ELF-1 (cell line): ENCODE measurements at regions not wholly inside any gene's neighbourhood (a gene's known extent, or its start where the extent isn't known, plus 50 kb on each side); places are given as distances from the start of the nearest gene placed in this dataset.
A peak's percentile ranks its signal among the peaks of the same experiment; 100 is the strongest.
"Not testable (repeated sequence)": the region's sequence is repeated elsewhere in the genome, so short reads cannot be mapped to it uniquely, and the experiment has no call there.

Experiments
- DNase-seq: peaks from one replicate; pipeline ENCODE4 v3.0.0-alpha.2; 2016; ENCODE audit warnings: low read depth, low spot score

DNA sequence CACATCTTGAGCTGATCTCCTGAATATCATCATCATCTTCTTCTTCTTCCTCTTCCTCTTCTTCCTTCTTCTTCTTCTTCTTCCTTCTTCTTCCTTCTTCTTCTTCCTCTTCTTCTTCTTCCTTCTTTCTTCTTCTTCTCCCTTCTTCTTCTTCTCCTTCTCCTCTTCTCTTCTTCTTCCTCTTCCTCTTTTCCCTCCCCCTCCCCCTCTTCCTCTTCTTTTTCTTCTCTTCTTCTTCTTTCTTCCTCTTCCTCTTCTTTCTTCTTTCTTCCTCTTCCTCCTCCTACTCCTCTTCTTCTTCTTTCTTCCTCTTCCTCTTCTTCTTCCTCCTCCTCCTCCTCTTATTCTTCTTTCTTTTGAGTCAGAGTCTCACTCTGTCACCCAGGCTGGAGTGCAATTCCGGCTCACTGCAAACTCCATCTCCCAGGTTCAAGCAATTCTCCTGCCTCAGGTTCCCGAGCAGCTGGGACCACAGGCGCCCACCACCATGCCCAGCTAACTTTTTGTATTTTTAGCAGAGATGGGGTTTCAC, 197.9 kb upstream of the NANOGP8 start:
- no peak for DNase-seq

DNA sequence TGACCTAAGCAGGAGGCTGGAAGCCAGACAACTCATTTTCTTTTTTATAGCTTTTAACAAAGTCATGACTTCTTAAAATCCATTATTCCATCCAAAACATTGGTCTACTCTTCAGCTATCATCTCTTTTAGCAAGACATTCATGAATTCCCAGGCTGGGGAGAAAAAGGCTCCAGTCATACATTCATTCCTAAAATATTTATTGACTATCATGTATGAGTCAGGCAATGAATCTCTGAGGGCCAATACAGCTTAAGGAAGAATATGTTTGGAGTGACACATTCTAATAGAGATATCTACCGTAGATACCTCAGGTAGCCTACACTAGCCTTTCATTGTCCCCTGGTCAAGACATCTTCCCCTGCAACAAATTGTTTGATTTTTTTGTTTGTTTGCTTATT, 196.4 kb upstream of the NANOGP8 start:
- DNase-seq: no peak

DNA sequence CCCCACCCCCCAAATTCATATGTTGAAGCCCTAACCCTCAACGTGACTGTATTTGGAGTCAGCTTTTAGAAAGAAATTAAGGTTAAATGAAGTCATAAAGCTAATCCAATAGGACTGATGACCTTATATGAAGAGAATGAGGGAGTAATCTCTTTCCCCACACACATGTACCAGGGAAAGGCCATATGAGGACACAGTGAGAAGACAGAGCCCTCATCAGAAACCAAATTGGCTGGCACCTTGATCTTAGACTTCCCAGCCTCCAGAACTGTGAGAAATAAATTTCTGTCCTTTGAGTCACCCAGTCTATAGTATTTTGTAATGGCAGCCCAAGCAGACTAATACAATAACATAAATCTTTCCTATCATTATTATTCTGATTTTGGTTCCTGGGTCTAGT, 194.7 kb upstream of the NANOGP8 start:
- no peak for DNase-seq

DNA sequence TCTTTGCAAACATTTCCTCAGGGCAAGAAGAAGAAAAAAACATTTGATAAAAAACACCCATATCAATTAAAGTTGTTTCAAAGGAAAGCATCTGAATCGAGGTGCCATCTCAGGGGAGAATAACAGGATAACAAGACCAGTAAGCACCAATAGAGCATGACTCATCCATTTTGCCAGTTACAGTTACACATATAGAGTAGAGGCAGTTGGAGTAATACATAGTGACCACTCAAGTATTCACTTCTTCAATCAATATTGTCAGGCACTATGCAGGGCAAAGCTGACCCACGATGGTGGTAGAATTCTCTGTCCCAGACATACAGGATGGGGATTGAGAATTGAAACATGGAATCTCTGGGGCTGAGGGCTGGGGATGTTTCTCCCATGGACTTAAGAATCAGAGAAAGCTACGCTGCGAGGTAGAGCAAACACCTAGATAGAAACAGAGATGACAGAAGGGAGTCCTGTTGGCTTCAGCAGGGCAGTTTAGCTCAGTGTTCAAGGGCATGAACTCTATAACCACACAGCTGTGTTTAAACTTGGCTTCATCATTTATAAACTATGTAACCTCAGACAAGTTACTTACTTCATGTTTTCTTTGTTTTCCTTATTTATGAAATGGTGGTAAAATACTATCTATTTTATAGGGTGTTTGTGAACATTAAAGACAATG, 186.4 kb upstream of the NANOGP8 start:
- no peak for DNase-seq

DNA sequence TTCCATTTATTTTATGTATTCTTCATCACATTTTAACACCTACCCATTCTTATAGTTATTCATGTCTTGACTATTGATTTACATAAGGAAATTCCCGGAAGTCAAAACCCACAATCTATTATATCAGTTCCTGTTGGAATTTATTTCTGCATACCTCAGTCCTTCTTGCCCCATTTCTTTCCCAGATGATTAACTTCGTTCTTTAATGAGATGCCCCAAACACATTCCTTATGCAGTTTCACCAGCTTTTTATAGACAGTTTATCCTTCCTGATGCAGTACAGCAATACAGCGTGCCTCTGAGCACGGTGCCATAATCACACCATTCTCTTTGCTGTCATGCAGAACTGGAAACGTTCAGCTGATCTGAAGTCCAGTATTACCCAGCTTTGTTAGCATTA, 175.8 kb upstream of the NANOGP8 start:
- no peak for DNase-seq

DNA sequence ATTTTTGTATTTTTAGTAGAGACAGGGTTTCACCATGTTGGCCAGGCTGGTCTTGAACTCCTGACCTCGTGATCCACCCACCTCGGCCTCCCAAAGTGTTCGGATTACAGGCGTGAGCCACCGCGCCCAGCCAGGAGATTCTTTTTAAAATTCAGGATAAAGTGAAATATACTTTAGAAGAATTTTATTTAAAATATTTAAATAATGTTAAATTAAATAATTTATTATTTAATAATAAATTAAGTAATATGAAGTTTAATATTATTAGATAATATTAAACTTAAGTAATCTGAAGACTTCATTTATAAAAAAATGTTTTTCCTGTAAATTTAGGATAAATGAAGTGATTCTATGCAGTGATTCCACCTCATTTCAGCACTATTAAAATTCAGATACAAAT, 175.2 kb upstream of the NANOGP8 start:
- DNase-seq: not testable (repeated sequence)

DNA sequence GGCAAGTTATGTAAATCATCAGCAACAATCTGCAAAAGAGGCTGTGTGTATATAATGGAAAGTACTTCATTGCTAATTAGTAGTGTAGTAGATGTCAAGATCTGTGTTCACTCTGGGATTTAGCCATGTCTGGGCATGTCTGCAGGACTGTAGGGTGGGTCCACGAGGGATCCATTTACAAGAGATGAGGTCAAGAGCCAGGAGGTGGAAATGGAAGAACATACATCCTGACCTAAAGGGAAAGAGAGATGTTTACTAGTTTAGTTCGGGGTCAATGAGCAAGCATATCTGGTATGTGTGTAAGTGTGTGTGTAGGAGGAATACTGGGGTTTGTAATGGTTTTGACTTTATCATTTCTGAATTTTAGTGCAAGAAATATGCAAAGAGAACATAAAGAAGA, 171.5 kb upstream of the NANOGP8 start:
- no peak for DNase-seq

DNA sequence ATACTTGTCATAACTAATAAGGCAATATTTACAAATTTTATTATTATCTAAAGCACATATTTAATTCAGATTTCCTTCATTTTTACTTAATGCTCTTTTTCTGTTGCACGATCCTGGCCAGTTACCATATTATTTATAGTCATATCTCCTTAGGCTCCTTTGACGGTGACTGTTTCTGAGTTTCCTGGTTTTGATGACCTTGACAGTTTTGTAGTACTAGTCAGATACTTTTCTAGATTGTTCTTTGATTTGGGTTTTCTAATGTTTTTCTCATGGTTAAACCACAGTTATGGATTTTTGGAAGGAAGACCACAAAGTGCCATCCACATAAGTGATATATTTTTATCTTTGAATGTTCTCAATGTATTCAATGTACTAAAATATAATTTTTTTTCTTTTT, 171.0 kb upstream of the NANOGP8 start:
- DNase-seq: no peak

DNA sequence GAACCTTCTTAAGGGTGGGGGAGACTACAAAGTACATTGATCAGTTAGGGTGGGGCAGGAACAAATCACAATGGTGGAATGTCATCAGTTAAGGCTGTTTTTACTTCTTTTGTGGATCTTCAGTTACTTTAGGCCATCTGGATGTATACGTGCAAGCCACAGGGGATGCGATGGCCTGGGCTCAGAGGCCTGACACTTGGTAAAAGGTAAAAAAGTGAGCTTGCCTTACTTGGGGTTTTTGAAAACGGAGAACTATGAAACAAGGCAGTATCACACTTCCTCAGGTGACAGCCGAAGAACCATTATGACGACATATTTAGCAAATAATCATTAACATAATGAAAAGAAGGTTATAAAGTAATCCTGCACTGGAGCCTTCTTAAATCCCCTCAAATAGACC, 169.8 kb upstream of the NANOGP8 start:
- not testable (repeated sequence) for DNase-seq

DNA sequence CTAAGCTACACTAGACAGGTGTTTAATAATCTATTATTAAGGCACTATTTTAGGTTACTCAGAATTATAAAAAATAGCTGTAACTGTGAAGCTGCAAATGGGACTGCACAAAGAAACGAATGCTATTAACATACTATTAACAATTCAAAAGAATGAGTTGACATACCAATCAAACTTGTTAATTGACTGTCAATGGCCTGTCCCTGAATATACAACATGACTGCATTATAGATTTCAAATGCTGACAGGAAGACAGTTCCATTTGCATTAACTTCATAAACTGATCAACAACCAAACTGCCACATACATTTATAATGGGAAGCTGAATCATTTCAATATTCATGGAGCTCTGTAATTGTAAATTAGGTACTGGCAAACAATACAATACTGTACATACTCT, 169.0 kb upstream of the NANOGP8 start:
- no peak for DNase-seq

DNA sequence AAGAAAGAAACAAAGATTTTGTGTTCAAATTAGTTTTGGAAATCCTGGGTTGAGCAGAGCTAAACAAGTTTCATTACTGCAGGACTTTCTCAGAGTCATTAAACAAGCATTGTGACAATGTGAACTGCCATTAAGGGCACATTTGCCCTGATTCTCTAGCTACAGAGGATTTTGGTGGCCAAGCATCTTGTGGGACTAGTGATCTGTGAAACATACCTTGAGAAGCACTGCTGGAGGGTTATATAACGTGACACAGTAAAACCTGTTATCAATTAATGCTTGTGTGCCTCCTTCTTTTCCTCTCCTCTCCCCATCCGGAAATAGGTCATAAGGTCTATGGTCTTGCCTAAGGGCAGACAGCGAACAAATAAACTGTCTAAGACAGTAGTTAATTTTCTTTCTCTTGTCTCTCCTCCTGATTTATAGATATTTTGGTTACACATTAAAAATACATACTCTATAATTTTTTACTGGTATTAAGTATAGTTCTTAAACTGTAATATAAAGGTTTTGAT, 167.3 kb upstream of the NANOGP8 start:
- DNase-seq: no peak

DNA sequence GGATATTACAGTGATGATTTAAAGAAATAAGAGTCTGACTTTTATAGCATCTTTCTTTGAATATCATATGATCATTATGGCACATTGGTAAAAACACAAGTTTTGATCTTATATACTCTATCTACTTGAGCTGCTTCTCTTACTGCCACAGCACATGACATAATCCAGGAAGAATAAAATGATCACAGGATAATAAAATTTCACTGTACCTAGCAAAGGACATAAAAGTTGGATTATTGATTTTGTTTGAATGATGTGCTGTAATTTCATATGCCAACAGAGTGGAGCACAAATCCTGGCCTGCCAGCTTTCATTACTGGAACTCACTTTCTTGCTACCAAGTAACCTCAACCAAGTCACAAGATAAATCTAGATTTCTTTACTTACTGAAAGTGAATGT, 162.1 kb upstream of the NANOGP8 start:
- no peak for DNase-seq

DNA sequence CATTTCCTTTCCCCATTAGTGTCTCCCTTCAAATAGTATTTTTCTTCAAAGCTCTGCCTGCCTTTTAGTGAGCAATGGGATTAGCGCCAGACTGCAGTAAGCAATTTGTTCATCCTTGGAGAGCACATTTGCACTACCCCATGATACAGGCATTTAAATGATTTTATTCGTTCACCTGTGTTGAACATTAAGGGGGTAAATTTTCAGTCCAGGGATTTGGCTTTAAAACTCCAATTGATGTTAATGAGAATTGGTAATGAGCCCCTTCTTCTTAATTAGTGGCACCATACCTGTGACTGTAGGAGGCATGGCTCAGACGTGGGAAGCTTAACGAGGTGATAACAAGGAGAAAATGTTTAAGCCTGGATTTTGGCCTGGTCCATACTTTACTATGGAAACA, 161.4 kb upstream of the NANOGP8 start:
- DNase-seq: no peak

DNA sequence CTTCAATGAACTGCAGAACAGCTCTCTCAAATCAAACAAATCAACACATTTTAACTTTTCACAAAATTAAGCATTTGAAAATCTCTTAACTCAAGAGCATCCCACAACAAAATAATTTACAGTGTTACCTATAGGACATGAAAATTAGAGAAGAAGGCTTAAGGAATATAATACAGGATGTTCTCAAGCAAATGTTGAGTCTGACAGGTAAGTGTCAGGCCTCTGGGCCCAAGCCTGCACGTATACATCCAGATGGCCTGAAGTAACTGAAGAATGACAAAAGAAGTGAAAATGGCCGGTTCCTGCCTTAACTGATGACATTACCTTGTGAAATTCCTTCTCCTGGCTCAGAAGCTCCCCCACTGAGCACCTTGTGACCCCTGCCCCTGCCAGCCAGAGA, 160.6 kb upstream of the NANOGP8 start:
- peak; percentile 26 for DNase-seq

DNA sequence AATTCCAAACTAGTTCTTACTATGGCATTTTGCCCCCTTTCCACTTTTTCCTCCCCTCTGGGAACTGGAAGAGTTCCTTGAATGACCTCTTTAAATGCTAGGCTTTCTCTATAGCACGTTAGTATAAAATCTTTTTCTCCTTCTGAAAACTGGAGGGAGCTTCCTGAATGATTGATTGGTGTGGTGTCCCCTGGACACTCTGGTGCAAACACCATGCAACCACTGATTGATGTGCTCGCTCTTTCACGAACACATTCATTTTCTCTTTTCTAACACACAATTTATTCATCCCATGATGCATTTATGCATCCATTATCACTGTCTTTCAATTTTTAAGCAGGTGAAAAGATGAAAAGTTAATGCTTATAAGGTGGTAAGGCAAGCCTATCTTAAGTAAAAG, 159.1 kb upstream of the NANOGP8 start:
- no peak for DNase-seq

DNA sequence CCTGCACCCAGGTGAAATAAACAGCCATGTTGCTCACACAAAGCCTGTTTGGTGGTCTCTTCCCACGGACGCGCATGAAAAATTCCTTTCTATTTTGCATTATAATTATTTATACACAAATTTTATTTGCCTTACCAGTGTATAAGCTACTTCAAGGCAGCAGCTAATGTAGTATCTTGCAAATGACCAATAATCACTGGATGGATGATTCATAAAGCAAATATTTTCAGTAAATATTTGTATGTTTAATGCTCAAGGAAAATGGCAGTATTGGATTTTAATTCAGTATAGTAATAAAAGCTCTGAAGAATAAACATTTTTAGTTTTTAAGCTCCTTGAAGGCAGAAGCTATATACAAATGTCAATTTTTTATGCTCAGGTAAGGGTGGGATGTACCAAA, 158.7 kb upstream of the NANOGP8 start:
- no peak for DNase-seq

DNA sequence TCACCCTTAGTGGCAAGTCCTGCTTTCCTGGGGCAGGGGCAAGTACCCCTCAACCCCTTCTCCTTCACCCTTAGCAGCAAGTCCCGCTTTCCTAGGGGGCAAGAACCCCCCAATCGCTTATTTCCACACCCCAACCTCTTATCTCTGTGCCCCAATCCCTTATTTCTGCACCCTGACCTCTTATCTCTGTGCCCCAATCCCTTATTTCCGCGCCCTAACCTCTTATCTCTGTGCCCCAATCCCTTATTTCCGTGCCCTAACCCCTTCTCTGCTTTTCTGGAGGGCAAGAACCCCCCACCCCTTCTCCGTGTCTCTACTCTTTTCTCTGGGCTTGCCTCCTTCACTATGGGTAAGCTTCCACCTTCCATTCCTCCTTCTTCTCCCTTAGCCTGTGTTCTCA, 154.6 kb upstream of the NANOGP8 start:
- DNase-seq: not testable (repeated sequence)

DNA sequence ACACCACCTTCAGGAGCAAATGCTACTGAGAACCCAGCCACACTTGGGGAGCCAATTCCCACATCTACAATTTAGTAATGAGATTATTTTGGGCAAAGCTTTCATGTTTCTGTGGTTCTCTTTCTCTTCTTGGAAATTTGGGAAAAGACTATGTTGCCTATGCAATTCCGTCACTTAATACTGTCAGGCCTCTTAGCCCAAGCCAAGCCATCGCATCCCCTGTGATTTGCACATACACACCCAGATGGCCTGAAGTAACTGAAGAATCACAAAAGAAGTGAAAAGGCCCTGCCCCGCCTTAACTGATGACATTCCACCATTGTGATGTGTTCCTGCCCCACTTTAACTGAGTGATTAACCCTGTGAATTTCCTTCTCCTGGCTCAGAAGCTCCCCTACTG, 153.4 kb upstream of the NANOGP8 start:
- DNase-seq: peak; percentile 46

DNA sequence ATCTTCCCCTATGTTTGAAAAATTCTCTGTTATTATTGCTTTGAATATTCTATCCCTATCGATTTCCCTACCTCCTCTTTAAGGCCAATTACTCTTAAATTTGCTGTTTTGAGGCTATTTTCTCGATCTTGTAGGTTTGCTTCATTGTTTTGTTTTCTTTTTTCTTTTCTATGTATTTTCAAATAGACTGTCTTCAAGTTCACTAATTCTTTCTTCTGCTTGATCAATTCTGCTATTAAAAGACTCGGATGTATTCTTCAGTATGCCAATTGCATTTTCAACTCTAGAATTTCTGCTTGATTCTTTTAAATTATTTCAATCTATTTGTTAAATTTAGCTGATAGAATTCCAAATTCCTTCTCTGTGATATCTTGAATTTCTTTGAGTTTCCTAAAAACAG, 144.0 kb upstream of the NANOGP8 start:
- DNase-seq: no peak

DNA sequence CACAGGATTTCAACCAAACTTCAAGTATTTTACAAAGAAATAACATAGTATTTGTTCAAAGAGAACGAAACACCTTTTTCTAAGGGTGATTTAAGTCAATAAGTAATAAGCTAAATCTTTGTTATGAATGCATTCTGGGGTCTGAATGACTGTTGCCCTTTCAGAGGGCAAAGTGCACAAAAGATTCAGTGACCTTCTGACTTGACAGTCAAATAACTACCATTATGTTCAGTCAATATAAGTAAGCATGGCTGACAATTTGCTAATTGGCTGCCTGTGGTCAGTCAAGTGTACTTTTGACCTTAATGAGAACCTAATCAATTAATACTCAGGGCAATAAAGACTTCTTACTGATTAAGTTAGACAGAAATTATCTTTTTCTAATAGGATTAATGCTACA, 133.1 kb upstream of the NANOGP8 start:
- no peak for DNase-seq

DNA sequence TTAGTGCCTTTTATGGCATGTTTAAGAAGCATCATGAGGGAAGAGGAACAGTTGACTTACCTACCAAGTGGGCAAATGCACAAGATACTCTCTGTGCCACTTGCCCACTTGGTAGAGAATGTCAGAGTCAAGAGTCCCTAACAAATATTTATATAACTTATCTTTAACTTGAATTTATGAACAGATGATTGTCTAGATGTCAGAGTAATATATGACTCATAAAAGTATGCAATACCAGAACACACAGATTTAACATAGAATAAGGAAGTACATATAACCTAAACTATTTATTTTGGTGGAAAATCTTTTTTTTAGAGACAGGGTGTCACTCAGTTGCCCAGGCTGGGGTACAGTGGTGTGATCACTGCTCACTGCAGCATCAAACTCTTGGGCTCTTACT, 130.0 kb upstream of the NANOGP8 start:
- DNase-seq: no peak

DNA sequence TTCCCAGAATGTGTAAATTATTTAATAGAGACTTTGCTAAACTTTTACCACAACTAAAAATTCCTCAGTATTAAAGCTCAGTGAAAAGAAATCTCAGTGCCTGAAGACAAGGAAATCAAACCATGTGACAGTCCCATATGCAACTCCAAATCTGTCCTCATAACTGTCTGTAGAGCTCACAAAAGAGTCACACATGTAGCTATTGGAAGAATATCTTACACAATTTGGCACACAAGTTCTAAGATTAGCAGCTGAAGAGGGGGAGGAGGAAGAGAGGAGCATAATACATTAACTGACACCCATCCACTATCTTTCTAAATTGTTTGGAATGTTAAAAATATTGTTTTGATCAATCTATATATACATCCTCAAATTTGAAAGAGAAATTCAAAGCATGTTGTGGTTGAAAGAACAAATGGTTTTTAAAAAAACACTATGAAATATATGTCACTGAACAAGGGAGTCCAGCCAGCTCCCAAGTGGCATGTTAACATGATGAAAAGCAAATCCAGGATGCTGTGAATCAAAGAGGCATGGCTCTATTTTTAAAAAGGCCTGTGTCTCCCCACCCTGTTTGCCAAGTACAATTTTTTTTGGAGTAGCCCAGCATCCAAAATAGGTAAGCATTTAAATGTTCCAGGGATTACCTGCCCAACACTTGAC, 126.3 kb upstream of the NANOGP8 start:
- DNase-seq: no peak

DNA sequence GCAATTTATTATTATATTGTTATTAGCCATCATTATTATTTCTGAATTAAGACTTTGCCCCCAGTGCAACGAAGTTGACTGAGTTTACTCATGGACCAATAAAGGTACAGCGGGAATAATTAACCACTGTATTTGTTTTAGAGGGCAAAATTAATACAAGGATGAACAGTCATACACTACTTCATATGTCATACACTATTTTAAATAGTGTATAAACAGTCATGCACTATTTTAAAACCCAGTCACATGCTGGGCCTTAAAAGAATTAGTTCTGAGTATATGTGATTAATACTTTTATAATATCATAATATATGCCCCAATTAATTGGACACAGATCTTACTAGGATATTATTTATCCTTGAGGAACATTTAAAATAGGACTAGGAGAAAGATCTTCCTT, 125.3 kb upstream of the NANOGP8 start:
- DNase-seq: no peak
